GM13977 (cell line): ENCODE measurements at regions not wholly inside any gene's neighbourhood (a gene's known extent, or its start where the extent isn't known, plus 50 kb on each side); places are given as distances from the start of the nearest gene placed in this dataset.

Source experiments
- DNase-seq: peaks from one replicate; pipeline ENCODE4 v3.0.0; 2012; ENCODE audit warnings: low spot score
- CTCF ChIP-seq: IDR thresholded peaks from 2 replicates; pipeline ENCODE4 v1.5.1; 2012; ENCODE audit warnings: mild to moderate bottlenecking, control low read depth; ENCODE audit not compliant: insufficient read depth; ENCODE audit errors: extremely low read depth, missing control alignments
- in situ Hi-C: fragments of 300-500 bp; cut with MboI; formaldehyde crosslinking; loops from one replicate; pipeline ENCODE4 v1.12.0; 2022; ENCODE audit warnings: low sequenced_read_pairs, low pct_unique_long_range_greater_than_20kb, mixed read lengths, inconsistent platforms; ENCODE audit not compliant: unreplicated experiment

DNA sequence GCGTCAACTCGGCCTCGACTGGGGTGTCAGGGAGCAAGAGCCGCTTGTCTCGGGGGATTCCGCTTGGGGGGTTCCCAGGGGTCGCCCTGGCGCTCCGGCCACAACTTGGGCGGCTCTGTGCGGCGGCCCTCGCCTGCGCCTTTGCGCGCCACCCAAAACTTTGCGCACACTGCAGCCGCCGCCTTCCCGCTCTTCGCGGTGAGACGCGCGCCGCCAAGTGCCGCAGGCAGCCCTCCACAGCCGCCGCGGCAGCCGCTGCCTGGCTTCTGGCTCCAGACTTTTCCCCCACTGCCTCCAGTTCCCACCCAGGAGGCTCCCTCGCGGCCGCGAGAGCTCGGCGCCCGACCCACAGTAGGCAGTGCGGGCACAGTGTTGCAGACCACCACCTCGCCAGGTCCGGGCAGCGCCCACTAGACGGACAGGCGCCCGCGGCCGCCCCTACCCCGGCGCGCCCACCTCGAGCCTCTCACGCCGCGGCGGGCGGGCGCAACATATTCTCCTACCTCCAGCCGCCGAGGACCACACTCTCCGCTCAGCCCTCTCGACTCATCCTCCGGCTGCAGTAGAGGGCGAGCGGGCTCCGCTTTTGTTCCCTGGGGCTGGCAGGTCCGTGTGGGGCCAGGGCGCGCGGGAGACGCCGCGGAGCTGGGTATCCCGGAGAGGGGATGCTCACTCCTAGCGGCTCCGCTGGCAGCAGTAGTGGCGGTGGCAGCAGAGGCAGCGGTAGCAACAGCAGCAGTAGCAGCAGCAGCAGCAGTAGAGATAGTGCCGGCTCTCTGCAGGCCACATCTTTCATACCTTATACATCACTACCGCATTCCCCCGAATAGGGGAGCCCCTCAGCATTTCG lies 296.6 kb downstream of the OMA1 start:
- peak; percentile 61 for DNase-seq
- no peak for TF ChIP-seq CTCF
- in situ Hi-C loops = no loop called here

DNA sequence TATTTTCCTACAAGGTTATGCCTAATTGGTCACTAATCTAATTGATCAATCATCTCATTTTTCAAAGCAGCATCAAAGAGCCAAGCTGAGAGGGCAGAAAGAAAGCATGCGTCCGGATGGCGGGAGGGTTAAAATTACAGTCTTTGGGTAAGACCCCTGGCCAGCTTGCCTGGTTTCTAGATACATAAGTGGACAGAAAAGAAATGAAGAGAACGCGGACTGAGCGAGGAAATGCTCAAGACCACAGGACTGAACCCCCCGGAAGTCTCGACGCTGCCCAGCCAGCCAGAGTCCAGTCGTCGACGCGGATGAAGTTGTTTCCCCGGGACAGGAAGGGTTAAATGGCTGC lies 297.2 kb downstream of the OMA1 start:
- in situ Hi-C loops = no loop called here
- no peak for DNase-seq
- no peak for TF ChIP-seq CTCF

DNA sequence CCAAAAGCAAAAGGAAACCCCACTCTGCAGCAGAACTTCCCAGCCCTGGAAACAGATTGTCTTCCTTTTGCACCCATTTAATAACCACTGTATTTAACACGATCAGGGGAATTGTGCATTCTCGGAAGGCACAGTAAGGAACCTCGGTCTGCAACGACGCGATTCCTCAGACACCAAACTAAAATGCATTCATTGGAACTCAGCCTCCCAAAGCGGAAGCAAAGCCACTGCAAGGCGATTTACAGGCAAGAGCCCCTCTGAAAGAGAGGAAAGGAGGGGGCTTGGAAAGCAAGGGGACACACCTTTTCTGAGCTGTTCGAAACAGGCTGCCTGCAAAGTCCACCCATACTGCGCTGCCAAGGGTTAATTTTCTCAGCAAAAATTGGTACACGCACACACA lies 297.7 kb downstream of the OMA1 start:
- DNase-seq = no peak
- in situ Hi-C loops = no loop called here

DNA sequence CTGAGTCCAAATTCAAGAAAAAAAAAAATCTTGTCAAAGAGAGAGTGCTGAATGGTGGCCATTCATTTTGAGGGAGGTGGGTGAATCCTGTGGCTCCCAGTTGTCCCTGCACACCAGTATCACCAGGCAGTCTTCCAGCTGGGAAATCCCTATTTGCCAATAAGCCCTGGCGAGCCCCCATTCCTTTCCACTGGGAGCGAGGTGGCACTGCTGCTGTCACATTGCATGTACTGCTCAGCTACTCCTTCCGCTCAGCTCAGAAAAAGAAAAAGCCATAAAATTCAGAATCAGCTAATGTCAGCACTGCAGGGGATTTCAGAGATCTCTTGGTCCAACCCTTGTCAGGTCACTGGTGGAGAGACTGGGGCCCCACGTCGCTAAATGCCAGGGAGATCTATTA lies 298.5 kb downstream of the OMA1 start:
- no peak for TF ChIP-seq CTCF
- in situ Hi-C loops = no loop called here
- DNase-seq = no peak

More for the DNA sequence above, 297.7 kb downstream of the OMA1 start:
- TF ChIP-seq CTCF = no peak

DNA sequence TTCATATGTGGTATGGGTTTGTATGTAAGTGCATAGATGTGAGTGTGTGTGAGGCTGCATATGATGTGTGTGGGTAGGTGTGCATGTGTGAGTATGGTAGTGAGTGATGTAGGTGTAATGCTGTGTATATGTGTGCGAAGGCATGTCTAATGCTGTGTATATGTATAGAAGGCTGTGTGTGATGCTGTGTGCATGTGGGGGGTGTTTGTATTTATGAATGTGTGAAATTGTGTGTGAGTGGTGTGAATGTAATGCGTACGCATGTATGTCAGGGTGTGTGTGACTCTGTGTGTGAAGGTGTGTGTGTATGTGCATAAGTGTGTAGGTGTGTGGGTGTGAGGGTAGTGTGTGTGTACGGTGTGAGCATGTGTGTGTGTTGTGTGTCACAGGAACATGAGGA lies 300.0 kb downstream of the OMA1 start:
- in situ Hi-C loops = no loop called here
- no peak for DNase-seq
- TF ChIP-seq CTCF = no peak

DNA sequence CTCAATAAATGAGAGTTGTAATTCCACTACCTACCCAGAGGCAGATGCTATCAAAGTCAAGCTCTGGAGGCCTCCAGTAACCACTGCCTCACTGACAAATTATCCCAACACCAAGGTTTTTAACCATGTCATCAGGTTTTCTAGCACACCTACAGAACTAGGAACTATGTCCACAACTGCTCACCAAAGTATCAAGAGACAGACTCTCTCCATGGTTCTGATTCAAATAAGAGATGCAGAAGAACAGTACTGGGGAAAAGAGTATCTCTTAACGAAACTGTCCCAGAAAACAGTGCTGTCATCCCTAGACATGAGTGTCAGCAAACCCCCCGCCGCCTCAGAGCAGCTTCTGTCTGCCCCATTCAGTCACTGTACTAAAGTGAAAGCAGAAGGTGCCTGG lies 301.7 kb downstream of the OMA1 start:
- in situ Hi-C loops = no loop called here
- TF ChIP-seq CTCF = no peak
- DNase-seq = no peak
